HG03175 (cell line): ENCODE measurements at regions not wholly inside any gene's neighbourhood (a gene's known extent, or its start where the extent isn't known, plus 50 kb on each side); places are given as distances from the start of the nearest gene placed in this dataset.

Experiments
- ATAC-seq: cut with Tn5 transposase; IDR thresholded peaks from one replicate; pipeline ENCODE4 v1.9.1; 2021; ENCODE audit warnings: mild to moderate bottlenecking, moderate library complexity; ENCODE audit not compliant: unreplicated experiment

DNA sequence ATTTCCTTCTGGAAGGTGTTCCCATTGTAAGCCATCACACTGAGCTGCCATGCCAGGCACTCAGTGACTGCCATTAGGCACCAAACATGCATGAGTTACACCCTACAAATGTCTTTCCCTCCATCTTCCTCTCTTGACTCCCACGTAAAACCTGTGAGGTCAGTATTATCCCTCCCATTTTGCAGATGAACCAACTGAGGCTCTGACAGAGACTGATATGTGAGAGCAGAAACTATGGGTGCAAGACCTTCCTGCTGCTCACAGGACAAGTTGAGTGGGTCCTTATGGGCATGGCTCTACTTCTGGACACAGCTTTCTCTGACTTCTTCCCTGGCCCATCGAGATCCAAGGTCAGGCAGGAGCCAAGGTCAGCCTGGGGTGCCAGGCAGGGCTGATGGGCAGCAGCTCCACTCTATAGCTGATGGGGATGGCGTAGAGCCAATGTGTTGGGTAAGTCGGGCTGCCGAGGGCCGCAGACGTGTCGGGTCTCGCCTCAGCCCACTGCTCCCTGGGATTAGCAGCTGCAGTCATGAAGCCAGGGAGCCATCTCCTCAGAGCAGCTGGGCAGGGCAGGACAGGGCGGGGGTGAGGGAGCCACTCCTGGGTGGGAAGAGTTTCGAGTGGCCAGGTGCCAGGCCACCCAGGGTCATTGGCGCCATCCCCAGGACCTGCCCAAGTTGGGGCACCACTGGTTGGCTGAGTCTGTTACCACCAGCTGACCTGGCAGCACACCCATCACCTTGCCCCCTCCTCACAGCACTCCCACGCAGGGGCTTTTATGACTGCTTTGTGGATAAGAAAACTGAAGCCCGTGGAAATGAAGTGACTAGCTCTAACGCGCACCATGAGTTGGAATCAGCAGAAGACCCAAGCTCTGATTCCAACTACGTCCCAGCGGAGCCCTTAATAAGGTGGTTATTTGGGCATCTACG, 117.8 kb upstream of the ZMIZ1 start:
- ATAC-seq: no peak

DNA sequence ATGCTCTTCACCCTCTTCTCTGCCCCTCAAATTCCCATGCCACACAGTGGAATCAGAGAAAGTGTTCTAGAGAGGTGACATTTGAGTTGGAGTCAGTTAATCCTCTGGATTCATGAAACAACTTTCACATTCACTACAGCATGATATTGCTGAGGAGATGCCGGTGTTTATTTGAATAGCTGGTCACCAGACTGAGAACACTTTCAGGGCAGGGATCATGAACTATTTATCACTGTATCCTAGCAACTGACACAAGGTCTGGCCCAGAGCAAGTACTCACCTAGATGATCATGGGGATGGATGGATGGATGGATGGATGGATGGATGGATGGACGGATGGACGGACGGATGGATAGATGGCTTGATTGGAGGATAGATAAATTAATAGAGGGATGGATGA, 116.7 kb upstream of the ZMIZ1 start:
- ATAC-seq: no peak

DNA sequence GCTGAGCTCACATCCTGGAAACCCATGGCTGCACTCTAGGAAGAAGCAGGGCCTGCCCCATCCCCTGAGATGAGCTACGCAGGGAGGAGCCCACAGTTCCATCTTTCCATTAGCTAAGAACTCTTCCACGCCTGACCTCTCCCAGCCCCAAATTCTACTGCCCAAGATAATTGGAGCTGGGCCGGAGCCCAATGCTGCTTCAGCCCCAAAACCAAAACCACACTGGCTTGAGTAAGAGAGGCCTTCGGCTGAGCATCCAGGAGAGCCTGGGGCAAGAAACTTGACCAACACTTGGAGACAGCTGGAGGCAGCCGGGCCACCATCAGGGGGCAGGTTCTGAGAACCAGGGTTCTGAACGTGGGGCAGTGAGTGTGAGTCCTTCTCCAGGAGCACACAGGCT, 116.1 kb upstream of the ZMIZ1 start:
- ATAC-seq: no peak

DNA sequence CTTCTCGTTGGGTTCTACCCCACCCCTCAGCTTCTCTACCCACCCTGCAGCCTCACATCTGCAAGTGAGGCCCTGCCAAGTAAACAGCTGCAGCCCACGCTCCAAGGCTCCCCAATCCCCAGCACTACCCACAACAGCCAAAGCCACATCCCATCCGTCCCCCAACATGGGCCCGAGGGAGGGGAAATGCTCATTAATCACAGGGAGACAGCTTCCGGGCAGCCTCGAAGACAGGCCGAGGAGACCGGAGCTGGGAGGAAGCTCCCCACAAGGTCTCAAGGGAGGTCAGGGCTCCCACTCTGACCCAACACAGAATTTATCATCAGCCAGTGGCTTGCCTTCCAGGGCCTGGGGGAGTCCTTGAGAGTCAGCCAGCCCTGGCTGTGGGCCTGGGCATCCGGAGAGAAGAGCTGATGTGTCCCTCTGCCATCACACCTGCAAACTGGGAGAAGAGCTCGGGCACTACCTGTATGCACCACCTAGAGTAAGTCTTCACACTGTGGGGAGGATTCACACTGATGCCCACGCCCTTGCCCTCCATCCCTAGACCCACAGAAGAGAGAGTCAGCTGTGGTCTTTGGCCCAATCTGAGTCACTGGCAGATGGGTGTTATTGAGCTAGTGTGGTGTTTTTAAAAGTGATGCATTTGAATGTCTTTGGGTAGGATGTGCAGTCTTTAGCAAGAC, 115.5 kb upstream of the ZMIZ1 start:
- no peak for ATAC-seq

DNA sequence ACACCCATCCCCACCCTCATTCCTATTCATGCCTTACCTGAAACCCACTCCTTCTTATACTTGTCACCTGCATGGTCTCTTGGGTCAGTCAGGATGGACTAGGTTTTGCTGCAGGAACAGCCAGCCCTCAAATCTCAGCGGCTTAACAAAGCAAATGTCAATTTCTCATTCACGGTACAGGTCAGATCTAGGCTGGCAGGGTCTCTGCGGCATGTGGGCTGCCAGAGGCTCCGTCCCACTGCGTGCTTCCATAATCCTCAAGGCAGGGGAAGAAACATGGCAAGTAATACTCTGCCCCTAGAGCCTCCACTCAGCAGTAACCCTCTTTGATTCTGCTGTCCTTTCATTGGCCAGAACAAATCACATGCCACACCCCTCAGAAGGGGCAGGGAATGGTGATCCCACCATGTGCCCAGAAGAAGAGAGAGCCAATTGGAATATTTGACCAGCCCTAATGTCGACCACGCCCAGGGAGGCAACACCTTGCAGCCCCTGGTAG, 114.9 kb upstream of the ZMIZ1 start:
- no peak for ATAC-seq

DNA sequence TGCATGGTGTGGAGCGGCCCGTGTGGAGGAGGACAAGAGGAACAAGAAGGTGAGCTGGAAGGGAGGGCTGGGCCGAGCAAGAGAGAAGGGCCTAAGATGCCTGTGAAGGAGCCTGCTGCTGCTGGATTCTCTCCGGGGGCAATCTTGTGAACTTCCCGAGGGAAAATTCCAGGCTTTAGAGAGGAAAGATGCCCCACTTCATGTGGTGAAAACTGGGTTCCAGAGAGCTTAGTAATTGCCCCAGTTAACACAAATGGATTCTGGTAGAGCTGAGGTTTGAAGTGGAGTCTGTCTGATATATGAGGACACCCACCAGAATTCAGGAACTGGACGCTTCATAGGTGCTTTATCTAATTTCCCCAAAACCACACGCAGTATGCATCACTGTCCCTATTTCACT, 114.1 kb upstream of the ZMIZ1 start:
- ATAC-seq: no peak

DNA sequence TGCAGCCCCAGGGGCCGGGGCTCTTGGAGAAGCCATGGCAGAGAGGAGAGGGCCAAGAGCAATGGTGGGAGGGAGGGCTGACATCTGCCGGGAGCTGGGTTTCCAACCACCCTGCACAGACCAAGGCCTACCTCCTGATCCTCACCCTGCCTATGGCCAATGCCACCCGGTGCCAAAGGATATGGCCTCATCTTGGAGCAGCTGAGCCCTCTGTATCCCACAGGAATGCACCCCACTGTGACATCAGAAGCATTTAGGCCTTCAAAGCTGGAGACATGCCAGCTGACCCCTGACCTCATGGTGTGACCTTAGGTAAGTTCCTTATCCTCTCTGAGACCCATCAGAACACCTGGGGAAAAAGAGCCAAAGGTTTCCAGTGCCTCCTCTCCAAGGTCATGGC, 113.6 kb upstream of the ZMIZ1 start:
- ATAC-seq: no peak

DNA sequence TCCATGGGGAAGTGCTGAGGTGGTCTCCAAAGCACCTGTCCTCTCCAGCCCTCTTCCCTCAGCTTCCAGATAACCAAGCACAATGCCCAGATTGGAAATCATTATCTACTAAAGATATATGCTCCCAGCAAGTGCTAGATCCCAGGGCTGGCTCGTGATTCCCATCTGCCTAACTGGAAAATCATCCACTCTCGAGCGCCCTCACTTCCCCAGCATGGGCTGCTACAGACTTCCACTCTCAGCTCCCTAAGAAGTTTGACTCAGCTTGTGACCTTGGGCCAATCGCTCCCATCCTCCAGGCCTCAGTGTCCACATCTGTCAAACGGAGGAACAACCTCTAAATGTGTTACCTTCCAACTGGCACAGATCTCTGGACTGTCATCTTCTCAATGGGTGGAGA, 112.4 kb upstream of the ZMIZ1 start:
- no peak for ATAC-seq

DNA sequence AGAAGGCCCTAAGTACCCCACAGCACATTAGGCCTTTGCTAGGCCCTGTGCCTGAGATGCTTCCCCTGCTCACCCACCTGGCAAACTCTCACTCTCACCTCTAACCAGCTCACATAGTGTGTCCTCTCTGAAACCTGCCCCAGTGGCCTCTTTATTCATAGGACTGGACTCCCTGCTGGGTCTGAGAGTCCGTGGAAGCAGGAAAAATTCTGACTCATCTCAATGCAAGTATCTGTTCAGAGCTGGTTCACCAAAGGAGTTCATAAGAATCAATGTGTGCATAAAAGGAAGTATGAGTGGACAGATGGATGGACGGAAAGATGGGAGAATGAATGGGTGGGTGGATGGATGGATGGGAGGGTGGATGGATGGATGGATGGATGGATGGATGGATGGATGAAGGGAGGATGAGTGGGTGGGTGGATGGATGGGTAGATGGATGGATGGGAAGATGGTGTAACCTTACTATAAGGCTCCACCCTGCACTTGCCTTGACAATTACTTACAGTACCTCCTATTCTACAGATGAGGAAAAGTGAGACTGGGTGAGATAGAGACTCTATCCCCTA, 111.2 kb upstream of the ZMIZ1 start:
- ATAC-seq: no peak

DNA sequence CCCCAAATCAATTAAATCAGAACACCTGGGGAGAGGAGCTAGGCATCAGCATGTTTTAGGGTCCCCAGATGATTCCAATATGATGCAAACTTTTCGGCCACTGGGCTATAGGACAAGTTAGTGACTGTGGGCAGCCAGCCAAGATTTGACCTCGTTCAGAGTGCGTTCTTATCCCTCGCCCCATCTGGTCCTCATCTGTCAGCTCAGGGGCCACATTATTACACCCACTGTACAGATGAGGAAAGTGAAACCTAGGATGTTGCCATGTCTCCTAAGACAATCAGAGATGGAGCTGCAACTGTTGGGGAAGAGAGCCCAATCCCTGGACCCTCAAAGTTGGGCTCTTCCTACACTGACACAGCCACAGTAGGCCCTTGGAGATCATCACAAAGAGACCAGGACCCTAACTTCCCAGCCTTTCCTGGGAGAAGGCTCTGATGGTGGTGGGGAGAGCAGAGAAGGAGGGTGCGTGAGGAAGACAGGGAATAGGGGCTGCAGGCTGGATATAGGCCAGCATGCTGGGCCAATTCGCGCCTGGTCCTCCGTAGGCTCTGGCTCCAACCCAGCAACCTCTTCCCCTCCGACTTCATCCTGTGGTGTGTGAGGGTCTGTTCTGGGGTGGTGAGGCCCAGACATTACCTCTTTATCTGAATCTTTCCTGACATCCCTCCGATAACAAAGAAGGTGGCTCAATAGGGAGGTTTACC, 109.4 kb upstream of the ZMIZ1 start:
- no peak for ATAC-seq

DNA sequence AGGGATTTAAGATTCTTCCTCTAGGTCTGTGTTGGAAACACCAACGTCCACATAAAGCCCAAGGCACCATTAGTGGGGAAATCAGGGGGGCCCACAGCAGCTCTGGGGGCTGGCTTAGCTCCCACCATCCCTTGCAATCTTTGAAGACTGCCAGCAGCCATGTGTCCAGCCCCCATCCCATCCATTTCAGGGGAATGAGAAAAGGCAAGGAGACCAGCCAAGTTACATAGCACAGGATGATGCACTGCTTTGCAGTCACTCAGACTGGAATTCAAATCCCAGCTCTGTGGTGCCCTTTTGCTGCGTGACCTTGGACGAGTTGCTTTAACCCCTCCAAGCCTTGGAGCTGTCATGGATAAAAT, 108.9 kb upstream of the ZMIZ1 start:
- no peak for ATAC-seq

DNA sequence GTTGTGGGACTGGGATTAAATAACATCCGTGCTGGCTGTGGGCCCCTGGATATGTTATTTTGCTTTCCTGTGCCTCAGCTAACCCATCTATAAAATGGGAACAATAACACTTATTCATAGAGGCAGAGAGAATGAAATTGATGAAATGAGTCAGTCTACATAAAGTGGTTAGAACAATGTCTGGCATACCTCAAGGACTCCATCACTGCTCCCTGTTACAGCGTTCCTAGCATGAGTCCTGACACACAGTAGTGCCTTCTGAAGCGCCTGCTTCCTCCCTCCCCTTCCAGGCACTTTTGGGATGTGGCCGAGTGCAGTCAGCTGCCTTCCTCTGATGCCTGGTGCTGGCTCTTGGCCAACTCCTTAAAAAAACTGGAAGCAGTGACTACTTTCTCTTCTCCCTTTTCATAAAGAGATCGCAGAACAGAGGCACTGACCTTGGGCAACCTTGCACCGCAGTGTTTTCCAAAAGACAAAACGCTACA, 108.4 kb upstream of the ZMIZ1 start:
- no peak for ATAC-seq

DNA sequence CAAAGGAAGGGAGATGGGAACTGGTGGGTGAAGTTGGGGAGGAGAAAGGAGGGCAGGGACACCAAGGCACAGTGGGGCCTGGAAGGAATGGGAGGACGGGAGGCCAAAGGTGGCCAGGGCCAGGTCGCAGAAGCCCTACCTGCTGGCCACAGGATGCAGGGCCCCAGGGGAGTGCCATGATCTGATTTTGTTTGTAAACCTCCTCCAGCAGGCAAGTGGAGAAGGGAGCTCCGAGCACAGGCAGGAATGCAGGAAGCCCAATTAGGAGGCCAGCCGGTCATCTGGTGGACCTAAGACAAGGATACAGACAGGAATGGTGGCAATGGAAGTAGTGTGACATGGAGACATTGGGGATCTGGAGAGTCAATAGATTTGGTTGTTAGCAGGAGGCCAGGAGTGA, 107.0 kb upstream of the ZMIZ1 start:
- ATAC-seq: no peak

DNA sequence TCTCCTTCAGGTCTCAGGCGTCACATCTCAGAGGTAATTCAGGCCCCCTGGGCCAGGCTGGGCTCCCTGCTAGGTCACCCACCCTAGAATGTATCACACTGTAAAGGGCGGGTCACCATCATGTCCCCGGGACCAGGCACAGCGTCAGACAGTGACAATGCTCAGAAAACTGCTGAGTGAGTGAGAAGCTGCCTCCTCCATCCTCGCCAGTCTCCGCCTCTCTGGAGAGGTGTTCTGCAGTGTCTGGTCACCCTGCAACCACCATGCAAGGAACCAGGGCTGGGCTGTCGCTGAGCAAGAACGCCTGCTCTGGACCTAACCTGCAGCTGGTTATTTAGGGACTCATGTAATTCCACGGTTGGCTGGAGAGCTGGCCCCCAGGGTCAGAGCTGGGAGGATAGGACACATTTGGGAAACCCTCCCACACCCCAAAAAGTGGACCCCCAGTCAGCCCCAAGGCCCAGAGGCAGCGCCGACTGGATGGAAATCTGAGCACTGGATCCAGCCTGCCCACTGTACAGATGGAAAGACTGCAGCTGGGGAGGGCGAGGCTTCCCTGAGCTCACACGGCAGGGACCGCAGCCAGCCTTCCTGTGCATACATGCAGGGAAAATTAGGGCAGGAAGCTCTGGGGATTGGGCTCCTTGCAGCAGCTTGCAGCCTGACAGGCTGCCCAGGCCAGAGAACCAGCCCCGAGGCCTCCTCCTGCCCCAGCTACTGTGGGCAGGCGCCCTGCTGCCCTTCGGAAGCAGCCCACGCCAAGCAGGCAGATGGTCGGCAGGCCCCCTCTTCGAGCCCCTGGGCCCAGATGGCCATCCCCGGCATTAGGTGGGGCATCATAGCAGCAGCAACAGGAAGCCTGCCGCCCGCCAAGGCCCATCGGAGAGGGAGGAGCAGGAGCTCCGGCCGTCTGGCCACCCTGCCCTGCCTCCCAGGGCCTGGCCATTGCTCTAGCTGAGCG, 105.4 kb upstream of the ZMIZ1 start:
- ATAC-seq: no peak

DNA sequence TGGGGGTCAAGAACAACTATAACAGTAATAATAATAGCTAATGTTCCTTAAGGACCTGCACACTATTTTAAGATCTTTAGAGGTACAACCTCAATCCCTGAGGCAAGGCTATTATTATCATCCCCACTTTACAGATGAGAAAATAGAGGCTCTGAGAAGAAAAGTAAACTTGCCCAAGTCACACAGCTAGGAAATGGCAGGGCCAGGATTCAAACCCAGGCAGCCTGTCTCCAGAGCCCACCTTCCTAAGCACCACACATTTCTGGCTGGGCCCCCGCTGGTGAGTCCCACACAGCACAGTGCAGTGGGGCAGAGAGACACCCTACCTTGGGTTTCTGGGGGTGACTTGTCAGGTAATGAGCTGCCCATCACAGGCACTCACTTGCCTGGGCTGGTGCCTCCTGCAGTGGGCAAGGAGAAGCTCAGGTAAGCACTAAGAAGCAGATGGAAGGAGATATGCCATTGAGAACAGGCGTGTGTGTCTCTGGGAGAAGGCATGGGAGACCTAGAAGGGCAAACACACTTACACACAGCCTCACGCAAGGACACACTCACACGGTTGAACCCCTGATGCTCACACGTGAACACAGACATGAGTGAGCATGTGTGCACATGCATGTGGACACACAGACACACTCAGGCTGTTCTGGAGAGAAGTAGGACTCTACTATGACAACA, 104.4 kb upstream of the ZMIZ1 start:
- ATAC-seq: no peak

DNA sequence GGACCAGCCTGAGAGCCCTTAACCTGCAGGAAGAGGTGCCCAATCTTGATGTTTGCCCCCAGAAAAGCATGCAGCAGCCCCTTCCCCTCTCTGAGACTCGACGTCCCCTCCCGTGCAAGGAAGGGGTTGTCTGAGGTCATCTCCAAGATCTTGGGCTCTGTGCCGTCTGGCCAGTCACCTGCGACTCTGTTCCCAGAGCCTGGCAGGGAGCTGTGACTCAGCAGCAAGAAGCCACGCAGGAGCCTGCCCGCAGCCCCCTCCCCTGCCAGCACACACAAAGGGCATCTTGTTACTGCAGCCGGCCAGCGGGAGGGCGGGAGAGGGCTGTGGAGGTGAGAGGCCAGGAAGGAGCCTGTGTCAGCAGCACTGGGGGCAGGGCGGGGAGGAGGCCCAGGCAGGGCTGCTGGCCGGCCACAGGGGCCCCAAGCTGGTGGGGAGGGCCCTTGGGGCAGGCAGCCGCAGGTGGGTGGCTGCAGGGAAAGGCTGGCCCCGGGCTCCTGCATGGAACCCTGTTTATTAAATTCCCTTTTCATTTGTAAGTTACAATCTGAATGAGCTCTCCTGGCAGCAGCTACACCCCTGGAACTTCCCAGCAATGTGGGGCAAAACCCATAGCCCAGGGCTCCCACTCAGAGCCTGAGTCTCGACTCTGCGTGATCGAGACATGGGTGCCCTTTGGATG, 103.7 kb upstream of the ZMIZ1 start:
- no peak for ATAC-seq

DNA sequence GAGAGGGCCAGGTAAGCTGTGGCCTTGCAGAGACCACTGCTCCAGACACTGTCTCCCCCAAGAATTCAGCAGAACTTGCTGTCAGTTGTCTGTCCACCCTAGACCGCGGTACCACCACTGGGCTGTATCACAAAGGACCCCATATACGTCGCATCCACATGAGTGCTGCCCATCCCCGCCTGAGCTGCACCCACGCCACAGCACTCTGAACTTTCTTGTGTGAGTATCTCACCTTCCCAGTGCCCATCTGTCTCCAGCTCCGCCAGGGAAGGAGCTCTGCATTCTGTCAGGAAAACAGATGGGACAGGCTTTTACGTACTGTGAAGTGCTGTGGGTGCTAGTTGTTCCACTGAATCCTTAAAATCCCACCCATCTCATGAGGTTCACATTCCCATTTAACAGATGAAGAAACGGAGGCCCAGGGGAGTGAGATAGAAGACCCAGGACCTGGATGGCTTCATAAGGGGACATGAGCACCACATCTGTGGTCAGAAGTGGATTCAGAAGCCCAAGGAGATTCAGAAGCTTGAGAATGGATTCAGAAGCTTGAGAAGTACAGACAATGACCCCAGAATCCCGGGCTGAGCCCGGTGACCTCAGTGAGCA, 102.5 kb upstream of the ZMIZ1 start:
- ATAC-seq: no peak

DNA sequence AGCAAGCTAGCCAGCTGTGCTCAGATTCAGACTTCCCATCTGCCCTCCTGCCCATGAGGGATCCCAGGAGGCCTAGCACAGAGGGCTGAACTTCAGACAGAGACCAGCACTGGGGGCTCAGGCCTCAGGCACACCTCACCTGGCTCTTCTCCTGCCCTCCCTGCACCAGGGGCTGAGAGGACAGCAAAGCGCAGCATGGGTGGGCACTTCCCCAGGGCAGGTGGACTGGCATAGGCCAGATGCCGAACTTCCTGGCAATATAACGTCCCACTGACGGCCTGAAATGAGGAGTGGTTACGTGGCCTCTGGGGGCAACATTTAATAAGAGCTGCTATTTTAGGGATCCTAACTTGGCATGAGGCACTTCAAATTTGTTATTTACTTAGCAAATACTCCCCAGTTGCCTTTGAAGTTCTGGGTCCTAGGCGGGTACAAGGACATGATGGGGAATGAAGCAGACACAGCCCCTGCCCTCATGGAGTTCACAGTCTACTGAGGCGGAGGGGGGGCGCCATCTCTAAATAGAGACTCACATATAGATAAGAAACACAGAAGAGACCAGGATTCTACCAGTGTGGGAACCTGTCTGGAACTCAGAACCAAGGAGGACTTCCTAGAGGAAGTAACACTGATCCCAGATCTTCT, 101.8 kb upstream of the ZMIZ1 start:
- no peak for ATAC-seq
